AG10803 (cell line): ENCODE measurements at regions not wholly inside any gene's neighbourhood (a gene's known extent, or its start where the extent isn't known, plus 50 kb on each side); places are given as distances from the start of the nearest gene placed in this dataset.
A peak's percentile ranks its signal among the peaks of the same experiment; 100 is the strongest.

ENCODE experiments used
- DNase-seq: peaks from one replicate; pipeline ENCODE4 v3.0.0; 2010; ENCODE audit warnings: low read depth
- H3K4me3 ChIP-seq: 2 replicates; pipeline ENCODE4 v1.5.1; 2011; ENCODE audit warnings: mild to moderate bottlenecking, low read length, control low read depth
- TF ChIP-seq, protein P1 (sequence below): conservative IDR thresholded peaks from 2 replicates; pipeline ENCODE4 v1.5.1; 2011; ENCODE audit warnings: mild to moderate bottlenecking, low read length, control low read depth, inconsistent platforms

DNA sequence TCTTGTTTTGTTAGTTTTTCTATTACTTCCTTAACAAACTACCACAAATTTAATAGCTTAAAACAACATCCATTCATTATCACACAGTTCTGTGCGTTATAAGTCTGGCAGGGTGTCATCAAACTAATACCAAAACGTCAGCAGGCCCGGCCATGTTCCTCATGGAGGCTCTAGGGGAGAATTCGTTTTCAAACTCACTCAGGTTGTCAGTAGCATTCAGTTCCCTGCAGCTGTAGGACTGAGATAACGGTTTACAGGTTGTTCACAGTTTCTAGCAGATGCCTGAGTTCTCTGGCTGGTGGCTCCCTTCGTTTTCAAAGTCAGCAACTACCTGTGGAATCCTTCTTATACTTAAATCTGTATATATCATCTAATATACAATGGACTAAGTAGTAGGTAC, 72.5 kb upstream of the PRSS16 start:
- DNase-seq, result no peak
- TF ChIP-seq, protein P1, sequence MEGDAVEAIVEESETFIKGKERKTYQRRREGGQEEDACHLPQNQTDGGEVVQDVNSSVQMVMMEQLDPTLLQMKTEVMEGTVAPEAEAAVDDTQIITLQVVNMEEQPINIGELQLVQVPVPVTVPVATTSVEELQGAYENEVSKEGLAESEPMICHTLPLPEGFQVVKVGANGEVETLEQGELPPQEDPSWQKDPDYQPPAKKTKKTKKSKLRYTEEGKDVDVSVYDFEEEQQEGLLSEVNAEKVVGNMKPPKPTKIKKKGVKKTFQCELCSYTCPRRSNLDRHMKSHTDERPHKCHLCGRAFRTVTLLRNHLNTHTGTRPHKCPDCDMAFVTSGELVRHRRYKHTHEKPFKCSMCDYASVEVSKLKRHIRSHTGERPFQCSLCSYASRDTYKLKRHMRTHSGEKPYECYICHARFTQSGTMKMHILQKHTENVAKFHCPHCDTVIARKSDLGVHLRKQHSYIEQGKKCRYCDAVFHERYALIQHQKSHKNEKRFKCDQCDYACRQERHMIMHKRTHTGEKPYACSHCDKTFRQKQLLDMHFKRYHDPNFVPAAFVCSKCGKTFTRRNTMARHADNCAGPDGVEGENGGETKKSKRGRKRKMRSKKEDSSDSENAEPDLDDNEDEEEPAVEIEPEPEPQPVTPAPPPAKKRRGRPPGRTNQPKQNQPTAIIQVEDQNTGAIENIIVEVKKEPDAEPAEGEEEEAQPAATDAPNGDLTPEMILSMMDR, result no peak
- H3K4me3 ChIP-seq, result no peak overlapping the region

DNA sequence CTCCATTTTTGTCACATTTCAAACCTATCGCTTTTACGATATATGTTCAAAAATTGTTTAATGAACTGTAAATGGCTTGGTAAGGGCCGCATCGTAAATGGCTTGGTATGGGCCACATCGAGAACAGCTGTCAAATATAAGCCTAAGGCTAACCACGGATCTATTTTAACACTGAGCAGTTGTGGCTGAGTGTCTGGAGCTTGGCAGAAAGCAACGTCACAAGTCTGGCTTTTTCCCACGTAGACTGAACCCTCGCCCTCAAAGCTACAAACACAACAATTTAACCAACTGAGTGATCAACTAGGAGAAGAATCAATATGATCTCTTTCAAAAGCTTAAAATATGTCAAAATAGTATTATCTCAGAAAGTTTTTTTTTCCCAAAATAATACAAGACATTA, 71.4 kb upstream of the PRSS16 start:
- DNase-seq, result peak; percentile 30
- H3K4me3 ChIP-seq, result no peak overlapping the region
- TF ChIP-seq, protein P1, result no peak

DNA sequence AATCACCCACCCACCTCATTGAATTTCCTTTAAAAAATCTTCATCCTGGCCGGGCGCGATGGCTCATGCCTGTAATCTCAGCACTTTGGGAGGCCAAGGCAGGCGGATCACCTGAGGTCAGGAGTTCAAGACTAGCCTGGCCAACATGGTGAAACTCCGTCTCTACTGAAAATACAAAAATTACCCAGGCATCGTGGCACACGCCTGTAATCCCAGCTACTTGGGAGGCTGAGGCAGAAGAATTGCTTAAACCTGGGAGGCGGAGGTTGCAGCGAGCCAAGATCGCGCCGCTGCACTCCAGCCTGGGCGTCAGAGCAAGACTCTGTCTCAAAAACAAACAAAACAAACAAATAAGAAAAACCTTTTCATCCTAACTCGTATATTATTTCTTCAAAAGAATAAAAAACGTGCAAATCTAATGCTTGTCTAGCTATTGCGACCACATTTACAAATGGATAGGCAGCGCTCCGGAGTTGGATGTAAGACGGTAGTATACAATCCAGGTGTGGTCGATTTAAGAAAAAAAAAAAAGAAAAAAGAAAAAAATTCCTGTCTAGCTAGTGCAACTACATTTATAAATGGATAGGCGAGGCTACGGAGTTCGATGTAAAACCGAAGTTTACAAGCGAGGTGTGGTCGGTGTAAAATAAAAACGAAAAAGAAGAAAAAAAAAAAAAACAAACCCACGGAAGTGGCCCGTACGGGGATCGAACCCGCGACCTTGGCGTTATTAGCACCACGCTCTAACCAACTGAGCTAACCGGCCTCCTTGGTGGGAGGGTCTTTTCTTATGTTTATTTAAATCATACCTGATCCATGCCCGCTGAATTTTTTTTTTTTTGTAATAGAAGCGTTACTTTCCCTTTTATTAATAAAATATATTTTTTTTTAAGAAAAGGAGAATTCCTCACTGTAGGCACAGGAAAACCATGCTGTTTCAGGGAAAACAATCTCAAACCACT, 70.7 kb upstream of the PRSS16 start:
- H3K4me3 ChIP-seq, result peak overlapping the region; percentile 100
- peak; percentile 34 for DNase-seq
- TF ChIP-seq, protein P1, result no peak

DNA sequence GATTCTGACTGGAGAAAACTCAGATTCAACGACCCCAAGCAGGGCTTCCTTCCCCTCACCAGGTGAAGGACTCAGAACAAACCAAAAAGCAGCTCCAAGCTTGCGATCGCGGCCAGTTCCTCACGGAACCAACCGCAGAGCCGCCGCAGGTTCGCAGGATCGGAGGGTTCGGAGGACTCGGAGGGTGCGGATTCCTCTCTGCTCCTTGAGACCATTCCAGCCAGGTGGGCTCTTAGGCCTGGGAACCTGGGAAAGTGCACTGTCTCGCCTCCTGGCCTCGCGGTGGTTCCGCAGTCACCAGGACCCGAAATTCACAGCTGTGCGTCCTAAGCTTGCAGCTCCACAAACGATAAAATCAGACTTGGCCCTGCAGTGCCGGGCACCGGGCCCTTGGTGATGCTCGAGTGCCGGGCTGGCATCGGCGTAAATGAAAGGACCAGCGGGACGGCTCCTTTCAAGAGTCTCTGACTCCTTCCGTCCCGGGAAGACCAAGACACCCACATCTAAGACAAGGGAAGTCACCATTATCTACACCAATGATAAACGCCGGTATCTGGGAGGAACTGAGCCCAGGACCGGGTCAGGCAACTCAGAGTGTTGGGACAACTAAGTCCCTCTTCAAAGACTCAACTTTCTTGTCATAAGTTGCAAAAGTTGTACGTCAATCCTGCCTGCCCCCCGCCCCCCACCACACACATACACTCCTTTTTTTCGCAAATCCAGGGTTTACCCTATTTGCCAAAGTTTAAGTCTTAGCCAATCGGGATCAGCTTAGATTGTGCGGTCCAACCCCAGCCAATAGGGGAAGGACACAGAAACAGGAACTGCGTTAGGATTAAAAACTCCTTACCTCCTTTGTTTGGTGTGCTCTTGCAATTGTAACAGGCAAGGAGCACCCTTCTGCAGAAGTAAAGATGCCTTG, 69.8 kb upstream of the PRSS16 start:
- TF ChIP-seq, protein P1, result peak; percentile 53
- H3K4me3 ChIP-seq, result peak overlapping the region; percentile 100
- peak; percentile 85 for DNase-seq

DNA sequence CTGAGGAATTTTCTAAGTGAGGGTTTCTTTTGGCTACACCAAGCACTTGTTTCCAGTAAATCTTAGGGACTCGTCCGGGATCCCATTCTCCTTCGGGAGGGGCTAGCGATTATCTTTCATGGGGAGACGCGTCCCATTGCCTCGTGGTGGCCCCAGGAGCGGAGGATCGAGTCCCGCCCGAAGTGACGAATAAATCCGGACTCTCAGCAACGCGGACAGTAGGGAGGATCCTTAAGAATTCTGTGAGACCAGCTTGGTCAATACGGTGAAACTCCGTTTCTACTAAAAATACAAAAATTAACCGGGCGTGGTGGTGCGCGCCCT, 69.1 kb upstream of the PRSS16 start:
- H3K4me3 ChIP-seq, result peak overlapping the region; percentile 100
- no peak for DNase-seq
- TF ChIP-seq, protein P1, result no peak

DNA sequence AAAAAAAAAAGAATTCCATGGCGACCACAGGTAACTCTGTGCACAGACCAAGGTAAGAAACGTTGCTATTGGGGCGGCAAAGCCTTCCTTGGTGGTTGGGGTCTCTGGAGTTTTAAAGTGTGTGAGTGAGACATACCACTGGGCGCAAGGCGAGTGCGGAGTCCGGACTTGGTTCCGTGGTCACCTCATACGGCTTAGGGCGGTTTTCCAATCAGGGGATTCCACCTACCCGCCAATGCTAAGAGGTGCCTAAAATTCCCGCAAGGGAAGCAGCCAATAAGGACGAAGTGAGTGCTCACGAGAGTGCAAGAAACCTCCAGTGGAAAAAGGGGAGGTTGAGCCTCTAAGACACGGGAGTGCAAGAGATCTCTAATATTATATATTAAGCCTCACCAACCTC, 68.6 kb upstream of the PRSS16 start:
- TF ChIP-seq, protein P1, result no peak
- peak overlapping the region; percentile 100 for H3K4me3 ChIP-seq
- no peak for DNase-seq
